Right atrium auricular region (tissue), 2 donors: ENCODE measurements at regions not wholly inside any gene's neighbourhood (a gene's known extent, or its start where the extent isn't known, plus 50 kb on each side); places are given as distances from the start of the nearest gene placed in this dataset.
A peak's percentile ranks its signal among the peaks of the same experiment; 100 is the strongest.

ENCODE experiments used
- DNase-seq: peaks from one replicate; pipeline ENCODE4 v3.0.0-alpha.2; 2019; ENCODE audit warnings: low spot score
- H3K27ac ChIP-seq, 2 donors: fragments of 200-600 bp; sonication (generic); 1 replicate in 1 of 2; 2 replicates in 1 of 2; pipeline ENCODE4 v1.5.1; 2016 to 2019
- H3K27me3 ChIP-seq, 2 donors: fragments of 200-600 bp; sonication (generic); one replicate each; pipeline versions ENCODE4 v1.5.1 to v1.6.0; 2017 to 2019
- H3K36me3 ChIP-seq: fragments of 200-600 bp; sonication (generic); one replicate; pipeline ENCODE4 v1.5.1; 2016
- H3K4me1 ChIP-seq, 2 donors: fragments of 200-600 bp; sonication (generic); one replicate each; pipeline versions ENCODE4 v1.5.1 to v1.6.0; 2017 to 2019
- H3K4me3 ChIP-seq, 2 donors: fragments of 200-600 bp; sonication (generic); 1 replicate in 1 of 2; 2 replicates in 1 of 2; pipeline ENCODE4 v1.5.1; 2017 to 2019; ENCODE audit warnings: mild to moderate bottlenecking in 1 of 2, moderate library complexity in 1 of 2
- H3K9me3 ChIP-seq, 2 donors: fragments of 200-600 bp; sonication (generic); one replicate each; pipeline ENCODE4 v1.5.1; 2019
- CTCF ChIP-seq, 2 donors: fragments of 200-600 bp; sonication (generic); IDR thresholded peaks; one replicate each; pipeline ENCODE4 v1.5.1; 2019; ENCODE audit warnings: antibody characterized with exemption in 2 of 2

- no peak for TF ChIP-seq CTCF (IDR thresholded peaks at IDR 0.05)
- Histone ChIP-seq H3K9me3 (no peaks in the 10 kb centered on the region), H3K27ac (no peak overlapping the region), H3K4me3 (no peak overlapping the region), H3K4me1 (no peaks in the 10 kb centered on the region), H3K36me3 (no peaks in the 10 kb centered on the region), H3K27me3 (no peaks in the 10 kb centered on the region)
- no peak for DNase-seq
These were observed 254.0 kb upstream of the PPP2R2D start for GRCh38 chr10:131646551-131647525.

GRCh38 chr10:131647789-131648188, 253.0 kb upstream of the PPP2R2D start:
- no peak overlapping the region for H3K4me3 ChIP-seq
- H3K36me3 ChIP-seq = no peaks in the 10 kb centered on the region
- no peaks in the 10 kb centered on the region for H3K27me3 ChIP-seq
- H3K27ac ChIP-seq = no peak overlapping the region
- no peaks in the 10 kb centered on the region for H3K4me1 ChIP-seq
- no peak for DNase-seq
- no peaks in the 10 kb centered on the region for H3K9me3 ChIP-seq
- TF ChIP-seq CTCF (IDR thresholded peaks at IDR 0.05) = no peak

- DNase-seq = peak; percentile 16
- H3K9me3 ChIP-seq = no peaks in the 10 kb centered on the region
- TF ChIP-seq CTCF (IDR thresholded peaks at IDR 0.05) = no peak
- no peaks in the 10 kb centered on the region for H3K27me3 ChIP-seq
- no peaks in the 10 kb centered on the region for H3K36me3 ChIP-seq
- no peak overlapping the region for H3K27ac ChIP-seq
- H3K4me1 ChIP-seq = no peaks in the 10 kb centered on the region
- H3K4me3 ChIP-seq = no peak overlapping the region
These were observed 252.3 kb upstream of the PPP2R2D start for GRCh38 chr10:131648386-131649020.

GRCh38 chr10:131649617-131650016, 251.2 kb upstream of the PPP2R2D start:
- Histone ChIP-seq H3K9me3 (no peaks in the 10 kb centered on the region), H3K4me1 (no peaks in the 10 kb centered on the region), H3K36me3 (no peaks in the 10 kb centered on the region), H3K4me3 (no peak overlapping the region), H3K27me3 (no peaks in the 10 kb centered on the region), H3K27ac (no peak overlapping the region)
- DNase-seq = no peak
- TF ChIP-seq CTCF (IDR thresholded peaks at IDR 0.05) = no peak

GRCh38 chr10:131650169-131650705, 250.6 kb upstream of the PPP2R2D start:
- no peaks in the 10 kb centered on the region for H3K27me3 ChIP-seq
- no peak for TF ChIP-seq CTCF (IDR thresholded peaks at IDR 0.05)

More at GRCh38 chr10:131650169-131650705, 250.6 kb upstream of the PPP2R2D start:
- Histone ChIP-seq H3K9me3 (no peaks in the 10 kb centered on the region), H3K4me3 (no peak overlapping the region), H3K36me3 (no peaks in the 10 kb centered on the region), H3K4me1 (no peaks in the 10 kb centered on the region), H3K27ac (no peak overlapping the region)
- DNase-seq = no peak
